ENCODE measurements at regions not wholly inside any gene's neighbourhood (a gene's known extent, or its start where the extent isn't known, plus 50 kb on each side); places are given as distances from the start of the nearest gene placed in this dataset.

DNA sequence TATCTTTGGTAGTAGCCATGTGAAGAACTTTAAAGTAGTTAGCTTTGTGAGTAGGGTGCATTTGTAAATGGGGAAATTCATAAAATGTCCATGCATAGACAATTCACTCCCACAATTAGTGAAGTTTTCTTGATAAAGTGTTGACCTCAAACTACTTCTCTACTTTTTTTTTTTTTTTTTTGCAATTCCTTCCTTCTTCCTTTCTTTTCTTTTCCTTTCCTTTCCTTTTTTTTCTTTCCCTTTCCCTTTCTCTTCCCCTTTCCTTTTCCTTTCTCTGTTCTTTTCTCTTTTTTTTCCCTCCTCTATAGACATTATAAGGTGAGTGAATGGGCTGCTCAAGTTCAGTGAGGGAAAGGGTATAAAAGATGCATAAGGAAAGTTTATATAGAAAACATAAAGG is 184.2 kb downstream of the PTEN start:
- TF ChIP-seq, protein P1, sequence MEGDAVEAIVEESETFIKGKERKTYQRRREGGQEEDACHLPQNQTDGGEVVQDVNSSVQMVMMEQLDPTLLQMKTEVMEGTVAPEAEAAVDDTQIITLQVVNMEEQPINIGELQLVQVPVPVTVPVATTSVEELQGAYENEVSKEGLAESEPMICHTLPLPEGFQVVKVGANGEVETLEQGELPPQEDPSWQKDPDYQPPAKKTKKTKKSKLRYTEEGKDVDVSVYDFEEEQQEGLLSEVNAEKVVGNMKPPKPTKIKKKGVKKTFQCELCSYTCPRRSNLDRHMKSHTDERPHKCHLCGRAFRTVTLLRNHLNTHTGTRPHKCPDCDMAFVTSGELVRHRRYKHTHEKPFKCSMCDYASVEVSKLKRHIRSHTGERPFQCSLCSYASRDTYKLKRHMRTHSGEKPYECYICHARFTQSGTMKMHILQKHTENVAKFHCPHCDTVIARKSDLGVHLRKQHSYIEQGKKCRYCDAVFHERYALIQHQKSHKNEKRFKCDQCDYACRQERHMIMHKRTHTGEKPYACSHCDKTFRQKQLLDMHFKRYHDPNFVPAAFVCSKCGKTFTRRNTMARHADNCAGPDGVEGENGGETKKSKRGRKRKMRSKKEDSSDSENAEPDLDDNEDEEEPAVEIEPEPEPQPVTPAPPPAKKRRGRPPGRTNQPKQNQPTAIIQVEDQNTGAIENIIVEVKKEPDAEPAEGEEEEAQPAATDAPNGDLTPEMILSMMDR (IDR thresholded peaks at IDR 0.05) = no peak
- TF ChIP-seq ZFX (IDR thresholded peaks at IDR 0.05; ENCODE audit: borderline replicate concordance) = no peak

Measured in 22Rv1 (cell line).